ENCODE measurements at regions not wholly inside any gene's neighbourhood (a gene's known extent, or its start where the extent isn't known, plus 50 kb on each side); places are given as distances from the start of the nearest gene placed in this dataset.
A peak's percentile ranks its signal among the peaks of the same experiment; 100 is the strongest.
"Not testable (repeated sequence)": the region's sequence is repeated elsewhere in the genome, so short reads cannot be mapped to it uniquely, and the experiment has no call there.

DNA sequence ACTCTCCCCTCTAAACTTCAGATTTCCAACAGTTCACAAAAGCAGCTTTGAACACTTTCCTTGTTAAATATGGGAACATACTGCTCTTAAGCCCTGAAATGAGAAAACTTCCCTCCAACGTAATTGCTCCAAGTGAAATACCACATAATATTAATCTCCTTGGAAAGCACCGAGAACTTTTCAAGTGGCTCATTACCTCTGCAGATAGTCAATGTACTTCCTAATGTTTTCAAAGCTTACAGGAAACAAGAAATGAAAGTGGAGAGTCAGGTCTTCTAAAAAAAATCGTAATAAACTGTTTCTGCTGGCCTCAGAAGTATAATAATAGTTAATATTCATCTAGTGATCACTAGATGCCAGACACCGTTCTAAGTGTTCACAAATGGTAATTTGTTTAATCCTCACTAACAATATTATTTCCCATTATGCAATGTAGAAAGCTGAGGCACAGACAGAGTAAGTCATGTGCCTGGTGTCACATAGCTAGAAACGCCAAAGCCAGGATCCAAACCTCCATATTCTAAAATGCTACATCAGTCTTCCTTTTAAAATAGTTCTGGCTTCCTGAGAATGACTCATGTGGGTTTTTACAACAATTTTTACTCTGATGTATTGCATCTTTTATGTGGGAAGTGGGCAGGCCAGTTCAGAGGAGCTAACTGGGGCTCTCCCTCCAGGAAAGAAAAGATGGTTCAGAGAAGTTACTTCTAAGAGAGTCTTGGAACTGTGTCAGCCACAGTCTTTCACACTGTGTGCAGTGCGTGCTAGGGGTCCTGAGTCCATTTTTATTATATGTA, 177.2 kb downstream of the PLPPR4 start:
- no peak for ATAC-seq

DNA sequence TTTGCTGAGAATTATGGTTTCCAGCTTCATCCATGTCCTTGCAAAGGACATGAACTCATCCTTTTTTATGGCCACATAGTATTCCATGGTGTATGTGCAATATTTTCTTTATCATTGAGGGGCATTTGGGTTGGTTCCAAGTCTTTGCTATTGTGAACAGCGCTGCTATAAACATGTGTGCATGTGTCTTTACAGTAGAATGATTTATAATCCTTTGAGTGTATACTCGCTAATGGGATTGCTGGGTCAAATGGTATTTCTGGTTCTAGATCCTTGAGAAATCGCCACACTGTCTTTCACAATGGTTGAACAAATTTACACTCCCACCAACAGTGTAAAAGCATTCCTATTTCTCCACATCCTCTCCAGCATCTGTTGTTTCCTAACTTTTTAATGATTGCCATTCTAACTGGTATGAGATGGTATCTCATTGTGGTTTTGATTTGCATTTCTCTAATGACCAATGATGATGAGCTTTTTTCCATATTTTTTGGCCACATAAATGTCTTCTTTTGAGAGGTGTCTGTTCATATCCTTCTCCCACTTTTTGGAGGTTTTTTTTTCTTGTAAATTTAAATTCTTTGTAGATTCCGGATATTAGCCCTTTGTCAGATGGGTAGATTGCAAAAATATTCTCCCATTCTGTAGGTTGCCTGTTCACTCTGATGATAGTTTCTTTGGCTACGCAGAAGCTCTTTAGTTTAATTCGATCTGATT, 180.1 kb downstream of the PLPPR4 start:
- DNase-seq (ENCODE audit: low spot score); ATAC-seq: not testable (repeated sequence)

More for the DNA sequence above, 177.2 kb downstream of the PLPPR4 start:
- DNase-seq (ENCODE audit: low spot score): no peak

DNA sequence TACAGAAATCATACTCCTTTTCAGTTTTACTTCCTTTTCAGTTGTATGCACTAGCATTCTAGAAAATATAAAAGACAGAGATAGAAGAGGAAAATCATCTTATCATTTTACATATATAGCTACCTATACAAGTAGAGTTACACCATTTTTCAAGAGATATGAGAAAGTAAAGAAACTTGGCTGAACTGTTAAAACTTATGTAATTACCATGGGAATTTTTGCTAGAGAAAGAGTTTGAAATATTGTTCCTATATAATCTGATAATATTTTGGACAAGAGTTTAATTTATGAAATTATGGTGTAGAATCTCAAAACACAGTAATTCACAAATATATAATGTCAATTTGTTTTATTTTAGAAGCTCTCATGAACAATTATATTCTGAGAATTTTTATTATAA, 180.8 kb downstream of the PLPPR4 start:
- DNase-seq (ENCODE audit: low spot score): no peak
- ATAC-seq: no peak

DNA sequence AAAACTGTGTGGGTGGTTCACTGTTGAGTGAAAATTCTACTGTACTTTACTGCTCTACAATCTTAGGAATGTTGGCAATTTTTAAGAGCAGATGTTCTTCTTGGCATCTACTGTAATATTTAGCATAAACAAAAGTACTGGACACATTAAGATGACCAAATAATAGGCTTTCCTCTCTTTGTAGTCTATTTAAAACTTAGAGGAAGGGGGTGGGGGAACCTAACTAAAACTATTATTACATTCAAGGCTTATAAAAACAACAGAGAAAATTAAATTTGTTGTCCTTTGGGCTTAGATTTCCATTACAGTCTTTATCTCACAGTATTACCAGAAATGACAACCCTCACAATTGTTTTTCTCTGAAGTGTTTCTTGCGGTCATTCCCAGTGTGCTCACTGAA, 181.2 kb downstream of the PLPPR4 start:
- ATAC-seq (no peak), DNase-seq (ENCODE audit: low spot score) (no peak)

DNA sequence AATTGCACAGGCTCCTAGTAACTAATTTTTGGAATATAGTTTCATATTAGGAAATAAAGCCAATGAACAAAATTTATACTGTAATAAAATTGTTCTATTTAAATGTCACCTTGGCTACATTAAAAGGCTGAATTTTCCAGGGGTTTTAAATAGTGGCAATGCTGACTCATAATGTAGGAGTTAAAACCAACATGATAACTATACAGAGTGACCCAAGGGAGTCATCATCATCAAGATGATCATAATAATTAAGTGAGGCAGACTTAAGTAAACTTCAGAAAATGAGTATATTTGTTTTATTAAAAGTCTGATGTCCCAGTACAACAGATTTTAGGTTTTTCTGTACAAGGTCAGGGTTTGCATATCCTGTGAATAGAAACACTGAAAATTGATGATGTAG, 183.4 kb downstream of the PLPPR4 start:
- DNase-seq (ENCODE audit: low spot score) (no peak), ATAC-seq (no peak)

DNA sequence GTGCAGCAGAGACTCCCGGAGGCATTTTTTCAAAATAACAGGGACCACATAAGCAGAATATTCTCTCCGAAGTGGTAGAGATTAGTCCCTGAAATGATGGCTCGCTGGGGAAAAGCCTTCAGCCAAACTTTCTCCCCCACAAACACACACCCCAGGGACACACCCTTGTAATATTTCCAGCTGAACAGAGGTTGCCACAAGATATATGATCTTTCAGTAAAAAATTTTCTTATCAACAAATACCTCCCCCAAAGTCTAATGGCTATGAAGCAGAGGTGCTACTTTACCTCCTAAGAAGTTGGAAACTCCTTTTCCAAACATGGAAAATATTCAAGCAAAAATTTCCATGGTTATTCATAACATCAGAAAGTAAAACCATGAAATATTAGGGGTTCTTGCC, 190.2 kb upstream of the PALMD start:
- no peak for ATAC-seq
- no peak for DNase-seq (ENCODE audit: low spot score)

DNA sequence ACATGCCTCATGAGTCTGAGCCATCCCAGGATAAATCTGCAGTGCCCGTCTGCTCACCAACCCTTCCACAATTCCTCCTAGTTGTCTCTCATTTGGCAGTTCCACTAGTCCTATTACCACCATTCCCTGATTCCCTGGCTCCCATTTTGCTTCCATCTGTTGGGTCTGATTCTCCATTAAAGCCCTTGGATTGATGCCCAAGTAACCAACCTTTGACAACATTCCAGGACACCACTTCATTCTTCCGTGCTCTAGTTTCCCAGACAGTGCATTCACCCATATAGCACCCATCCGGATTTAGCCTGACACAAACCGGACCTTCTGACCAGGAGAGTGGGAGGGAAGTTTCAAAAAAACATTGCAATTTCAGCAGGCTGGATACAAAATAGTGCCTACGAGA, 189.4 kb upstream of the PALMD start:
- no peak for DNase-seq (ENCODE audit: low spot score)

DNA sequence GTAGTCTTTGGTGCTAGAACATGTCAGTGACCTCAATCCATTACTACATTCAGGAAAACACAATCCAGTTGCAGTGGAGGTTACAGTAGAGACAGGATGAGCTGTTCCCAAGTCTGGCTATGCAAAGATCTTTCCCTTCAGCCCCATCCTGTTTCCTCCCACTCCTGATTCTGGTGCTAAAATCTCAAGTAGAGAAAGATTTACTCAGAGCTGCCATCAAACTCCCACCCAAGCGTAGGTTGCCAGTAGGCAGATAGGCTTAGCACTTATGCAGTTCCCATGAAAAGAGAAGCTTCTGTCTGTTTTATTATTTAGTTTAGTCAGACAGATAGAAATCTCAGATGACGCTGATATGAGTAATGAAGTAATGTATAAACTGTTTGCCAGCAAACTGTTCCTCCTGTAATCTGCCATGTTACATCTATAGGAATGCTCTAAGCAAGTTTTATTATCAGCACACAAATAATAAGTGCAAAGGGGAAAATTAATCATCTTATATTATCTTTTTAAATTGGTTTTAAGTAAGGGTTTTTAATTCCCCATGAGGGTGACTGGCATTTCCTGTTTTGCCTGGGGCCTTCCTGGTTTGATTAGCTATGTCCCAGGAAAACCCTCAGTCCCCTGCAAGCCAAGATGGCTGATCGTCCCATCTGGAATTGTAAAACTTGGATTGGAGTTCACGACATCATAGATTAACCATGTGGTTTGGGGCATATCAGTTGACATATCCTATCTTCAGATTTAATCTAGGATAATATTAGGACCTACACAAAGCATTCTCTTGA, 188.3 kb upstream of the PALMD start:
- ATAC-seq: no peak
- no peak for DNase-seq (ENCODE audit: low spot score)

More for the DNA sequence above, 189.4 kb upstream of the PALMD start:
- ATAC-seq: no peak

DNA sequence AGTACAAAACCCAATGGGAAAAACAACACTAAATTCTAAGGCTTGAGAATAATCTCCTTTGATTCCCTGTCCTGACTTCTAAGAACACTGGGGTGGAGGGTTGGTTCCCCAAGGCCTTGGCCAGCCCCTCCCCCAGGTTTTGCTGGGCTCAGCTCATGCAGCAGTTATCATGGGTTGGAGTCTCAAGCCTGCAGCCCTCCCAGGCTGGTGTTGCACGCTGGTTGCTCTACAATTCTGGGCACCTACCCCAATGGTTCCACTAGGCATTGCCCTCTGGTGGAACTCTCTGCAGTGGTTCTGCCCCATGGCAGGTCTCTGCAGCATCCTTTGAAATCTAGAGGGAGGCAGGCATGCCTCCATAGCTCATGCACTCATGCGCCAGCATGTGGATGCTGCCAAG, 184.4 kb upstream of the PALMD start:
- ATAC-seq (no peak), DNase-seq (ENCODE audit: low spot score) (no peak)

DNA sequence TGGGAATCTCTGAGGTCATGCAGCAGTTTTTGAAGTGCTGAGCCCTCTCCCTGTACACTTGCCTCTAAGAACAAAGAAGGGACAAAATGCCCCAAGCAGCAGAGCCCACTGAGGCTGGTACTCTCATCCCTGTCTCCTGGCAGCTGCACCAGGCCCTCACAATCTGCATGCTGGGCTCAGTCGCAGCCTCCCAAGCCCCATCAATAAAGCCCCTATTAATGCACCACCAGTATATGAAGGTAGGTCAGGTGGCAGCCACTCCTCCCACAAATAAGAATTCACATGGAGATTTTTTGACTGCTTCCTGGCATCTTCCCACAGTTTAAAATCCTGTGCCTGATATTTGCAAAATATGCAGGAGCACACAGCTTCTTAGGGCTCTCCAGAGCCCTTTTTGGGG, 181.2 kb upstream of the PALMD start:
- DNase-seq (ENCODE audit: low spot score): no peak
- no peak for ATAC-seq

DNA sequence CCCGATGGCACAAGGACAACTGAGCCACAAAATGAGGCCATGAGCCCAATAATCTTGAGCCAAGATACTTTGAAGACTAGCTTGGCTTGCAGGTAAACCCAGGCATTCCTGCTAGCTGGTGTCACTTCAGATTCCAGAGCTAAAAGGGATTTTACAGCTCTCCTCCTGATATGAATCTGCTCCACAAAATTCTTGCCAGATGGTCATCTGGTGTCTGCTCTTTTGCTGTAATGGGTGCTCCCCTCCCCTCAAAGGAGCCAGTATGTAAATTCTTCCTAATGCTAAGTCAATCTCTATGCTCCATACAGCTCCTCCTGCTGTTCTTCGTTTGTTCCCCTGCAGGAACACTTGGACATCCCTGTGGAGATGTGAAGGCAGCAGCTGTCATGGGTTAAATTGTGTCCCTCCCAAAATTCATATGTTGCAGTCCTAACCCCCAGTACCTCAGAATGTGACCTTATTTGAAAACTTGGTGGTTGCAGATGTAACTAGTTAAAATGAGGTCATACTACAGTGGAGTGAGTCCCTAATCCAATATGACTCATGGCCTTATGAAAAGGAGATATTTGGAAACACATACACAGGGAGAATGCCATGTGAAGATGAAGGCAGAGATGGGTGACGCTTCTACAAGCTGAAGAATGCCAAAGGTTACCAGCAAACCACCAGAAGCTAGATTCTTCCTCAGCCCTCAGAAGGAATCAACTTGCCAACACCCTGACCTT, 180.6 kb upstream of the PALMD start:
- no peak for ATAC-seq
- no peak for DNase-seq (ENCODE audit: low spot score)

DNA sequence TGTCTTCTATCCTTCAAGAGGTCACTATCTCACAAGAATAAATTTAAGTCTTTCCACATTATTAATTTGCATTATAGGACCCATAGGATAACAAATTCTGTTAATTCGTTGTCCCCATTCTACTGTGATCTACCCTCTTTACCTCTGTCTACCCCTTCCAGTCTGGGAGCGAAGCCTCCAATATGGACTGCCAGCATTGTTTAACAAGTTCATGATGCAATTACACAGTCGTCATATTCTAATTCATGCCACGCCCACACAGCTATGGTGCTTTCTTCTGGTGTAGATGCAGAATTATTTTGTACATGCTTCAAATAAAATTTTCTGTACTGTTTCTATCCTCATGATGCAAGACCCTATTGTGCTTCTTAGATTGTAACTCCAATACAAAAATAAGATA, 178.3 kb upstream of the PALMD start:
- ATAC-seq (no peak), DNase-seq (ENCODE audit: low spot score) (no peak)

DNA sequence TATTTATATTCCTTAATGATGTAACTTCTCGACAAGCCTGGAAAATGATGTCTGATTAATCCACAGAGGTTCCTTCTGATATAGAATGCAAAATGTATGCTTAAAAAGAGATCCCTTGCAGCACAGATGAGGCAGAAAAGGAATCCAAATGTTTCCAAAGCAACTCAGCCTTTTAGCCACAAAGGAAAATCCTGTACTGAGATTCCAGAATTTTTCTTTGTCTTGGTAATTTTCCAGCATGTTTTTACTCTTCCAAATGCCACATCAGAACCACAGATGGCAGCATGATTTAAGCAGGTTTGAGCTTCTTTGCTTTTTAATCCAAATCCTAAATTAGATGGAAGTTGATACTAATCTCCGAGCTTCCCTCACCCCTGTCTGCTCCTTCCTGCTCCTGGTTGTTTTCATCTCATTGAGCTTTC, 176.4 kb upstream of the PALMD start:
- no peak for ATAC-seq
- no peak for DNase-seq (ENCODE audit: low spot score)

DNA sequence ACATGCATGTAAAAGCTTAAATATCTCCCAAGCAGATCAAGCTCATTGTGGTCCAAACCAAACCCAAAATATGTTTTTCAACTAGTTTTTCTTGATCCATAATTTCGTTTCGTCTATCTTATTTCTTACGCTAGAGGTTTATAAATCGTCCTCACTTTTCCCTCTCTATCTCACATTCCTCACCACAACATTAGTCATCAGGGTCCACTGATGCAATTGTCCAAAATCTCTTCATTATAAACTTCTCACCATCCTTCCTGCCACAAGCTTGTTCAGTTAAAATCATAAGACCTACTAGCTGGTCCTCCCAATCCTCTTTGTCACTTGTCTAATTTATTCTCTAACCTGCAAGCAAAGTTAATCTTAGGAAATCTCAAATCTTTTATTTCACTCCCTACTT, 173.0 kb upstream of the PALMD start:
- ATAC-seq (no peak), DNase-seq (ENCODE audit: low spot score) (no peak)

DNA sequence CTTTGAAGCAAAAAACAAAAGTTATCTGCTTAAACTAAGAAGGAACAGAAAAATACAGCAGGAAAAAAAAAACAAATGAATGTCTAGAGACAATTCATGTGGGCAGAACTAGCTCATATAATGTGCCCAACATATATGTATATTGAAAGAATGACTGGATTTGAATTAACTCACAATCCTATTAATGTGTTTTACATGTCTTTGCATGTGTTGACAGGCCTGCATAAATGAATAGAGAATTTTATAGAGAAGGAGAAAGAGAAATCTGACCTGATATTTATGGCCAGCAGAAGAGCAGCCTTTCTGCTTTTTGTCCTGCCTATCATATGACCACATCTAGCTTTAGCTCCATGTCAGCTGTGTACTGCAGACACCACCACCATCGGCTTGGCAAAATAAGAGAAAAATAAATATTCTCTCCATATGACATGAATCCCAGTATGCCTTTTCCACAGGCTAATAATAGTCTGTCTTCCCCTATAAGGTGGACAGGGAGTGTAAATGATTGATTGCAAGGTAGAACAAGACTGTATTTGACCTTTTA, 171.5 kb upstream of the PALMD start:
- DNase-seq (ENCODE audit: low spot score) (no peak), ATAC-seq (no peak)

DNA sequence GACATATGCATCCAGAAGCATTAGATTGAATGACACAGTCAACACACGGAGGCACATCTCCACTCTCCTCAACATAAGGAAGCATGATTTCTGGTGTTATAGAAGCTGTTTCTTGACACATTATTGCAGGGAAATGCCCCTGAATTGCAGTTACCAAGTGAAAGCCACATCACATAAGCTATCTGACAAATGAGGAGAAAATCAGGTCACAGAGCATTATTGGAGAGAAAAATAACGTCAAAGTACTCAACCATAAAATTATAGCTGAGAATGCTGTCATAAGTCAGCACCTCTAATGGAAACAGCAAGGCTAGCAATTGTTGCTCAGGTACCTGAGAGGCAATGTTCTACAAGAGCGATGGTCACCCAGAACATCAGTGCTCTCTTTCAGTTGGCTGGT, 169.9 kb upstream of the PALMD start:
- DNase-seq (ENCODE audit: low spot score) (no peak), ATAC-seq (no peak)

DNA sequence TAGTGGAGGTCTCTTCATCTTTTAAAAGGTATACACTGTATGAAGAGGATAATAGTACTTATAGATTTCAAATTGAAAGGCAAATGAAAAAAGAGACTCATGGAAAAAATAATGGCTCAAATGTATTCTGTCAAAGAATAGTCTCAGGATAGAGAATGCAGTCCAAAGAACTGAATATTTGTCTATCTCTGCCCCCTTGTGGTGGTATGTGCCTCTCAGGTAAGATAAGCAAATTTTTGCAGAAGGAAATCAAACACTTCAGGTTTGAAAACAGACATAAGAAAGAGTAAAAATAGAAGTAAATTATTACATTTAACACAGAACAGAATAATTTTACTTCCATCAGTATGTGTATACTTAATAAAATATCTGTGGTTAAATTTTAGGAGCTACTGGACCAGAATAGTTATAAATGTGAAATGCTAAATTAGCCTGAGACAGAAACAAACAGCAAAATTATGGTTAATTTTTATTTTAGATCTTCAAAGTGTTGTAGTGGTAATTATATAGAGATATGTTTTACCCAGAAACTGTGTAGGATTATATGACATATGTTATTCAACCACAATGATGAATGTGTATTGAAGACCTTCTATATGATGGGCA, 164.4 kb upstream of the PALMD start:
- no peak for DNase-seq (ENCODE audit: low spot score)
- ATAC-seq: peak; percentile 95

DNA sequence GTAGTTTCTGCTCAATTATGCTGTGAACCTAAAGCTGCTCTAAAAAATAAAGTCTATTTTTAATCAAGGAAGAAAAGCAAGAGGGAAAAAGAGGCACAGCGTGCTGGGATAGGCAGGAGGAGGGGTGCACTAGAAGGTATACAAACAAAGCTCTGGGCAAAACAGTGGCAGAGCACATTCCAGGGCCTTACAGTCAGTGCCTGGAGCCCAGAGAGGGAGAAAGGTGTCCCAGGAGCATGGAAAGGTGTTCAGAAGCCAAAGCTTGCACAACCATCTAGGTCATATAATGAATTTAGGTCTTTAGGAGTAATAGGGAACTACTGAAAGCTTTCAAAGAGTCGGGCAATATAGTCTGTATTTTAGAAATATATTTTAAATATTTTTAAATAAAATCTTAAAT, 163.6 kb upstream of the PALMD start:
- ATAC-seq (peak; percentile 74), DNase-seq (ENCODE audit: low spot score) (no peak)

DNA sequence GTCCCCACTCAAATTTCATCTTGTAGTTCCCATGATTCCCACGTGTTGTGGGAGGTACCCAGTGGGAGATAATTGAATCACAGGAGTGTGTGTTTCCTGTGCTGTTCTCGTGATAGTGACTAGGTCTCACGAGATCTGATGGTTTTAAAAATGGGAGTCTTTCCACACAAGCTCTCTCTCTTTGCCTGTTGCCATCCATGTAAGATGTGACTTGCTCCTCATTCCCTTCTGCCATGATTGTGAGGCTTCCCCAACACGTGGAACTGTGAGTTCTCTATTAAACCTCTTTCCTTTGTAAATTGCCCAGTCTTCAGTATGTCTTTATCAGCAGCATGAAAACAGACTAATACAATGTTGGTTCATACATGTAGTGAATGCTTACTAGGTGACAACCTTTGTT, 163.2 kb upstream of the PALMD start:
- DNase-seq (ENCODE audit: low spot score): no peak
- ATAC-seq: no peak

DNA sequence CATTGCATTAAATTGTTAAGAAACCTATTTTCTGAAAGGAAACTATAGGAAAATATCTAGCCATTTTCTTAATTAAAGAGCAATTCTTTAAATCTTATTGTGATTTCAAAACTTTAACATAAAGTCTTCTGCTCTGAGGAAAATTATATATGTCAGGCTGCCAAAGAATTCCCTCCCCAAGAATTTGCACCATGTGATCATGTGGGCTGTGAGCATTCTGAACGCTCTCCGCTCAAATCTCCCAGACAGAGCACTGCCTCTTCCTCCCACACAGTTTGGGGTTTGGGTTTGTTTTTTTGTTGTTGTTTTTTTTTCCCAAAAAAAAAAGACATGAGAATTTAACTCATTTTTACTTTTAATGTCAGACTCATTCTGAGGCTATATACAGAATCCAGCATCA, 155.9 kb upstream of the PALMD start:
- no peak for DNase-seq (ENCODE audit: low spot score)
- no peak for ATAC-seq

All from left lobe of liver (tissue), 2 donors.